Astrocyte (in vitro differentiated cells and primary cell): ENCODE measurements at regions not wholly inside any gene's neighbourhood (a gene's known extent, or its start where the extent isn't known, plus 50 kb on each side); places are given as distances from the start of the nearest gene placed in this dataset.

Experiments used
- DNase-seq: peaks from one replicate; pipeline ENCODE4 v3.0.0-alpha.2; 2010; ENCODE audit warnings: low read depth
- FAIRE-seq: peaks from 2 replicates; lab custom pipeline; 2011; peaks lifted over from hg19 to GRCh38; lab: Jason Lieb, UNC
- H2AFZ ChIP-seq: 2 replicates; pipeline ENCODE4 v1.6.0; 2012; ENCODE audit warnings: low read depth, low read length, inconsistent platforms
- H3K27ac ChIP-seq: 2 replicates; pipeline ENCODE4 v1.5.1; 2011; ENCODE audit warnings: low read depth, low read length, inconsistent platforms
- H3K27me3 ChIP-seq: 2 replicates; pipeline ENCODE4 v1.6.0; 2011; ENCODE audit warnings: low read length, inconsistent platforms; ENCODE audit not compliant: insufficient read depth
- H3K36me3 ChIP-seq: 2 replicates; pipeline ENCODE4 v1.5.1; 2011; ENCODE audit warnings: low read length, inconsistent platforms; ENCODE audit not compliant: insufficient read depth
- H3K4me1 ChIP-seq: 2 replicates; pipeline ENCODE4 v1.5.1; 2011; ENCODE audit warnings: low read length, inconsistent platforms; ENCODE audit not compliant: insufficient read depth
- H3K4me2 ChIP-seq: 2 replicates; pipeline ENCODE4 v1.6.0; 2012; ENCODE audit warnings: low read length, inconsistent platforms
- H3K4me3 ChIP-seq: 2 replicates; pipeline ENCODE4 v1.5.1; 2011; ENCODE audit warnings: low read depth, mild to moderate bottlenecking, low read length, inconsistent platforms; ENCODE audit not compliant: insufficient read depth
- H3K79me2 ChIP-seq: 2 replicates; pipeline ENCODE4 v1.6.0; 2012; ENCODE audit warnings: mild to moderate bottlenecking, low read length, inconsistent platforms; ENCODE audit not compliant: insufficient read depth
- H3K9ac ChIP-seq: 2 replicates; pipeline ENCODE4 v1.6.0; 2012; ENCODE audit warnings: mild to moderate bottlenecking, low read length, inconsistent platforms
- H3K9me3 ChIP-seq: 2 replicates; pipeline ENCODE4 v1.5.1; 2012; ENCODE audit warnings: low read depth, mild to moderate bottlenecking, low read length, inconsistent platforms; ENCODE audit not compliant: insufficient read depth
- H4K20me1 ChIP-seq: 2 replicates; pipeline ENCODE4 v1.6.0; 2012; ENCODE audit warnings: low read length, inconsistent platforms; ENCODE audit not compliant: insufficient read depth
- H3K27ac Mint-ChIP-seq: one replicate; pipeline ENCODE4 v1.8.0; 2021; ENCODE audit warnings: mild to moderate bottlenecking, mixed read lengths; ENCODE audit not compliant: unreplicated experiment
- H3K27me3 Mint-ChIP-seq: one replicate; pipeline ENCODE4 v1.8.0; 2021; ENCODE audit warnings: low read depth, mixed read lengths; ENCODE audit not compliant: unreplicated experiment
- H3K36me3 Mint-ChIP-seq: one replicate; pipeline ENCODE4 v1.8.0; 2021; ENCODE audit warnings: low read depth, mixed read lengths; ENCODE audit not compliant: unreplicated experiment
- H3K4me1 Mint-ChIP-seq: one replicate; pipeline ENCODE4 v1.8.0; 2021; ENCODE audit warnings: low read depth, mixed read lengths; ENCODE audit not compliant: unreplicated experiment
- H3K4me3 Mint-ChIP-seq: one replicate; pipeline ENCODE4 v1.8.0; 2021; ENCODE audit warnings: mild to moderate bottlenecking, moderate library complexity, mixed read lengths; ENCODE audit not compliant: unreplicated experiment
- H3K9me3 Mint-ChIP-seq: one replicate; pipeline ENCODE4 v1.8.0; 2021; ENCODE audit warnings: mild to moderate bottlenecking, mixed read lengths; ENCODE audit not compliant: unreplicated experiment
- CTCF ChIP-seq: IDR thresholded peaks from 2 replicates; pipeline ENCODE4 v1.5.1; 2011; ENCODE audit warnings: low read depth, mild to moderate bottlenecking, inconsistent platforms, low read length, moderate library complexity; ENCODE audit not compliant: insufficient read depth
- EZH2 ChIP-seq: IDR thresholded peaks from 2 replicates; pipeline ENCODE4 v1.6.1; 2012; ENCODE audit warnings: mild to moderate bottlenecking, low read length, inconsistent platforms; ENCODE audit not compliant: insufficient read depth

- Mint-ChIP-seq H3K27ac (no peak overlapping the region), H3K4me1 (no peaks in the 10 kb centered on the region)
Observed at GRCh38 chr6:19949155-19949554, 112.0 kb downstream of the ID4 start.

GRCh38 chr6:19964115-19964514 lies 126.9 kb downstream of the ID4 start:
- Histone ChIP-seq H3K4me3 (no peak overlapping the region), H3K27ac (no peak overlapping the region), H3K4me2 (no peak overlapping the region), H4K20me1 (no peaks in the 10 kb centered on the region), H3K27me3 (no peaks in the 10 kb centered on the region), H3K9ac (no peak overlapping the region), H3K9me3 (peaks cover 4% of the 10 kb centered on the region), H3K36me3 (no peaks in the 10 kb centered on the region), H3K79me2 (no peaks in the 10 kb centered on the region), H2AFZ (no peak overlapping the region), H3K4me1 (no peaks in the 10 kb centered on the region)
- TF ChIP-seq CTCF: no peak
- no peak for TF ChIP-seq EZH2
- Mint-ChIP-seq H3K27me3 (no peaks in the 10 kb centered on the region), H3K36me3 (no peaks in the 10 kb centered on the region), H3K9me3 (peaks cover 12% of the 10 kb centered on the region), H3K4me1 (no peaks in the 10 kb centered on the region), H3K4me3 (no peak overlapping the region), H3K27ac (no peak overlapping the region)
- FAIRE-seq: no peak
- no peak for DNase-seq

More at GRCh38 chr6:19949155-19949554, 112.0 kb downstream of the ID4 start:
- H3K4me1 ChIP-seq: no peaks in the 10 kb centered on the region
- H3K9me3 ChIP-seq: no peaks in the 10 kb centered on the region
- H3K27me3 ChIP-seq: no peaks in the 10 kb centered on the region
- DNase-seq (no peak), FAIRE-seq (no peak)
- Mint-ChIP-seq H3K4me3 (no peak overlapping the region), H3K27me3 (no peaks in the 10 kb centered on the region), H3K36me3 (no peaks in the 10 kb centered on the region), H3K9me3 (peaks cover 3% of the 10 kb centered on the region)
- no peaks in the 10 kb centered on the region for H3K36me3 ChIP-seq
- no peak overlapping the region for H3K9ac ChIP-seq
- no peak overlapping the region for H3K27ac ChIP-seq
- no peaks in the 10 kb centered on the region for H3K79me2 ChIP-seq
- no peak for TF ChIP-seq EZH2
- no peak for TF ChIP-seq CTCF
- no peak overlapping the region for H2AFZ ChIP-seq
- H3K4me2 ChIP-seq: no peak overlapping the region
- H3K4me3 ChIP-seq: no peak overlapping the region
- no peaks in the 10 kb centered on the region for H4K20me1 ChIP-seq

- Mint-ChIP-seq H3K36me3 (no peaks in the 10 kb centered on the region), H3K27me3 (no peaks in the 10 kb centered on the region), H3K27ac (no peak overlapping the region), H3K9me3 (peaks cover 6% of the 10 kb centered on the region), H3K4me1 (no peaks in the 10 kb centered on the region), H3K4me3 (no peak overlapping the region)
- Histone ChIP-seq H4K20me1 (no peaks in the 10 kb centered on the region), H3K4me1 (no peaks in the 10 kb centered on the region), H3K79me2 (no peaks in the 10 kb centered on the region), H3K27me3 (no peaks in the 10 kb centered on the region), H3K27ac (no peak overlapping the region), H3K9ac (no peak overlapping the region), H3K36me3 (no peaks in the 10 kb centered on the region), H3K4me2 (no peak overlapping the region), H2AFZ (no peak overlapping the region), H3K9me3 (peaks cover 4% of the 10 kb centered on the region), H3K4me3 (no peak overlapping the region)
- TF ChIP-seq EZH2 (no peak), CTCF (no peak)
- FAIRE-seq: no peak
- no peak for DNase-seq
Observed at GRCh38 chr6:19968201-19968600, 131.0 kb downstream of the ID4 start.
